Left ventricle myocardium inferior (tissue), 1 donor: ENCODE measurements at regions not wholly inside any gene's neighbourhood (a gene's known extent, or its start where the extent isn't known, plus 50 kb on each side); places are given as distances from the start of the nearest gene placed in this dataset.

Experiments used
- DNase-seq: peaks from one replicate; pipeline ENCODE4 v3.0.0-alpha.2; 2020
- H3K27ac ChIP-seq: fragments of 200-600 bp; replicated peaks from 2 replicates; pipeline ENCODE4 v1.8.0; 2021
- H3K27me3 ChIP-seq: fragments of 200-600 bp; 2 replicates; pipeline ENCODE4 v1.8.0; 2021; ENCODE audit warnings: low read depth
- H3K36me3 ChIP-seq: fragments of 200-600 bp; 2 replicates; pipeline ENCODE4 v1.8.0; 2021
- H3K4me1 ChIP-seq: fragments of 200-600 bp; 2 replicates; pipeline ENCODE4 v1.8.0; 2021
- H3K4me3 ChIP-seq: fragments of 200-600 bp; 2 replicates; pipeline ENCODE4 v1.8.0; 2021; ENCODE audit warnings: mild to moderate bottlenecking, moderate library complexity
- H3K9me3 ChIP-seq: fragments of 200-600 bp; replicated peaks from 2 replicates; pipeline ENCODE4 v1.8.0; 2021
- intact Hi-C: fragments of 100-400 bp; cut with micrococcal nuclease; formaldehyde crosslinking; loops from one replicate; pipeline ENCODE4 v1.11.0; 2022
- TF ChIP-seq, protein P1 (sequence below): fragments of 200-600 bp; IDR thresholded peaks from 2 replicates; pipeline ENCODE4 v1.8.0; 2021; ENCODE audit warnings: antibody characterized with exemption, mild to moderate bottlenecking, borderline replicate concordance
- donor health status: DM: no; HTN: yes; CAD: no; lungs with severe emphysema.

DNA sequence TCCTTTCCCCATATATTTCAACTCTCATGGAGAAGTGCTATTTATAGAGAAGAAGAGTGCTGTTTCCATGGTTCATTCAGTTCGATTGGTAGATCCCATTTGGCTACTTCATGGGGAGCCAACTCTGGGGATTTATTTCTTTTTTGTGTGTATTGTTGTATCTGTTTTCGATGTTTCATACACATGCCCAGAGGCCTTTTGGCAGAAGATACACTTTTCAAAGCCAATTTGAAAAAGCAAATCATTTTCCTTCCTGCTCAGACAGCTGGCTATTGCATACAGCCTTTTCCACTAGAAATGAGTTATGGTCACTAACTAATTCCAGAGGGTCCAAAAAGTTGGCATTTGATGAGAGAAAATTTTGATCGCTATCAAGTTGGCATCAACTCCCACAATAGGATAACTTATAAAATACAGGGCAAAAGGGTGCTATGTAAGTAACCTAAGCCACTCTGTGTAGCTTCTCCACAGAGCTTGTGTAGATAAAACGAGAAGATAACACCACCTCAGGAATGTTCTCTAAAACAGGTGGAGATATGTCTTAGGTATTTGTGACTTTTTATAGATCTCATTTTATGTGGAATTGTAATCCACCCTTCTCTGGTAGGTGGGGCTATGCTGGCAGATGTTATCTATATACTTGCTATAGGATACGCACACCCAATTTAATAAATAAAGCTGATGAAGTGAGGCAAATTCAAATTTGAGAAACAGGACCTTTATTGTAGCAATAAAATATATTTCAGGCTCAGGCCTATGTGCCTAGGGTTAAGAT is 798.5 kb downstream of the SATB2 start:
- Histone ChIP-seq H3K4me3 (no peak overlapping the region), H3K9me3 (no peaks in the 10 kb centered on the region), H3K36me3 (no peaks in the 10 kb centered on the region), H3K27me3 (no peaks in the 10 kb centered on the region), H3K4me1 (no peaks in the 10 kb centered on the region), H3K27ac (no peak overlapping the region)
- TF ChIP-seq, protein P1, sequence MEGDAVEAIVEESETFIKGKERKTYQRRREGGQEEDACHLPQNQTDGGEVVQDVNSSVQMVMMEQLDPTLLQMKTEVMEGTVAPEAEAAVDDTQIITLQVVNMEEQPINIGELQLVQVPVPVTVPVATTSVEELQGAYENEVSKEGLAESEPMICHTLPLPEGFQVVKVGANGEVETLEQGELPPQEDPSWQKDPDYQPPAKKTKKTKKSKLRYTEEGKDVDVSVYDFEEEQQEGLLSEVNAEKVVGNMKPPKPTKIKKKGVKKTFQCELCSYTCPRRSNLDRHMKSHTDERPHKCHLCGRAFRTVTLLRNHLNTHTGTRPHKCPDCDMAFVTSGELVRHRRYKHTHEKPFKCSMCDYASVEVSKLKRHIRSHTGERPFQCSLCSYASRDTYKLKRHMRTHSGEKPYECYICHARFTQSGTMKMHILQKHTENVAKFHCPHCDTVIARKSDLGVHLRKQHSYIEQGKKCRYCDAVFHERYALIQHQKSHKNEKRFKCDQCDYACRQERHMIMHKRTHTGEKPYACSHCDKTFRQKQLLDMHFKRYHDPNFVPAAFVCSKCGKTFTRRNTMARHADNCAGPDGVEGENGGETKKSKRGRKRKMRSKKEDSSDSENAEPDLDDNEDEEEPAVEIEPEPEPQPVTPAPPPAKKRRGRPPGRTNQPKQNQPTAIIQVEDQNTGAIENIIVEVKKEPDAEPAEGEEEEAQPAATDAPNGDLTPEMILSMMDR = no peak
- no peak for DNase-seq
- intact Hi-C loops = no loop called here

DNA sequence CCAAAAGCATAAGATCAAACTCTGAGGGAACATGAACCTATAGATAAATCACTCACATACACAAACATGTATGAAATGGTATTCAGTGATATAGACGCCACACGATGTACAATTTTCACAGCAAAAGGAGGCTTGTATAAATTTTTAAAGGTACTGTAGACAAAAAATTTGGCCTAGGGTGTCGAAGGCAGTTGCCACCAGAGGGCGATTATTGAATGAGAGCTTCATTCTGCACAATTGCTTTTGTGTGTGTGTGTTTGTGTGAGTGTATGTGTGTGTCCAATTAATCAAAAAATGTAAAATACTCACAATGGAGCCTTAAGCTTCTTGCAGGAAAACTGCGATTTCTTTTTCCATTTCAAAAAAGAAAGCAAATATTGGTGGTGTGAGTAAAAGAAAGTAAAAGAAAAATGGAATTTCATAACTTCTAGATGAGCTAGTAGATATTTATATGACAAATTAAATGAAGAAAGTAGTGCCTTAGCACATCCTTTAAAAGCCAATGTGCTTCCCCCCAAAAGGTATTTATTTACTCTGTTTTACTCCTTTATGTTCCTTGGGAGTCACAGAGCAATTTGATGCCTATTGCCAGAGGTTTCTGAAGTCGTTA is 800.1 kb downstream of the SATB2 start:
- TF ChIP-seq, protein P1 = peak; percentile 35
- H3K36me3 ChIP-seq = no peaks in the 10 kb centered on the region
- no peak overlapping the region for H3K27ac ChIP-seq
- no peak overlapping the region for H3K4me3 ChIP-seq
- H3K27me3 ChIP-seq = no peaks in the 10 kb centered on the region
- no peaks in the 10 kb centered on the region for H3K4me1 ChIP-seq
- DNase-seq = no peak
- intact Hi-C loops = no loop called here
- H3K9me3 ChIP-seq = no peaks in the 10 kb centered on the region

DNA sequence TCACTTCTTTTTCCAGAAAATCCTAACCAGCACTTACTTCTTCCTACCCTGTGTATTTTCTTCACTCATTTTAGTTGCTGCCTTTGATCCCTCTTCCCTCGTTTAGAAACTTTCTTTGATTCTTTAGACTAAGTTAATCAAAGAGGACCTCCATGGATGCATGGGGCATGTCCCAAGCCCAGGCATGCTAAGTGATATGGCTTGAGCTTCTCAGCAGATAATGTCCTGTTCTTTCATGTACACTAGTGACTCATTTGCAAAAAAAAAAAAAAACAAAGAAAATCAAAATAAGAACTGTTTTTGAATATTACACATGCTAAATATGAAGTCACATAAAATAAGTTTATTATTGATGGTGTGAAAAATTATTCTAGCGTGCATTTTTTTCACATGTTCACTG is 800.9 kb downstream of the SATB2 start:
- H3K36me3 ChIP-seq = no peaks in the 10 kb centered on the region
- H3K4me1 ChIP-seq = no peaks in the 10 kb centered on the region
- TF ChIP-seq, protein P1 = no peak
- no peak for DNase-seq
- no peak overlapping the region for H3K27ac ChIP-seq
- no peaks in the 10 kb centered on the region for H3K27me3 ChIP-seq
- no peak overlapping the region for H3K4me3 ChIP-seq
- intact Hi-C loops = no loop called here
- no peaks in the 10 kb centered on the region for H3K9me3 ChIP-seq

DNA sequence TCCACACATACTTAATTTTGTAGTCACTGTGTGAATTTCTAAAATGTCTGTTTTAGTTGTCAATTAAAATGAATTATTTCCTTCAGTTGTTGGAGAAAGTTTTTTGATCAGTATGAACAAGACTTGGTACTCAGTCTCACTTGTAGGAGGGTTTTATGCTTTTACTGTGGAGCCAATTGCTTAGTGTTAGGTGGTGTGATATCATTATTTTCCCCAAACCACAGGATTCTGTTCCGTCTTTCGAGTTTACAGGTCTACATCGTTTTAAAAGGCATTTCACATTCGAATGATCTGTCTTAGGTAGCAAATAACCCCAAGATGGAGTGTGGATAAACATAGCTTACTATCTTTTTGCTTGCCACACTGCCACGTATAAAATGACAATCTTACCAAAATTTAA is 803.1 kb downstream of the SATB2 start:
- no peak overlapping the region for H3K4me3 ChIP-seq
- H3K4me1 ChIP-seq = no peaks in the 10 kb centered on the region
- intact Hi-C loops = no loop called here
- no peaks in the 10 kb centered on the region for H3K27me3 ChIP-seq
- H3K27ac ChIP-seq = no peak overlapping the region
- DNase-seq = no peak
- H3K36me3 ChIP-seq = no peaks in the 10 kb centered on the region
- TF ChIP-seq, protein P1 = no peak
- H3K9me3 ChIP-seq = no peaks in the 10 kb centered on the region

DNA sequence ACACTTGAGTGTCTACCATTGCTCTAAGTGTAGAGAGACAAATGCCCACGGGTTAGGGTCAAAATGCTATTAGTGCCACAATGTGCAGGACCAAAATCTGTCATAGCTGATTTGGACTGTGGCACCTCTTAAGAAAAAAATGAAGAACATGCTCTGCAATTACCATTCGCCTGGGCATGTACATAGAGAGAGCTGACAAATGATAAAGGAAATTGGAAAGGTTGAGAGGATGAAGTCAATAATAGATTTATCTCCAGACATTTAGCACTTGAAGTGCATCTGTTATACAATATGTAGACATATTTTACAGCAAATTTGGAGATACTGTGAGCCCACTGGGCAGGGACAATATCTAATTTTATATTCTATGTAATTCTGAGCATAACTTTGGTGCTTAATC is 804.4 kb downstream of the SATB2 start:
- DNase-seq = no peak
- TF ChIP-seq, protein P1 = no peak
- Histone ChIP-seq H3K9me3 (no peaks in the 10 kb centered on the region), H3K4me1 (no peaks in the 10 kb centered on the region), H3K36me3 (no peaks in the 10 kb centered on the region), H3K27me3 (no peaks in the 10 kb centered on the region), H3K27ac (no peak overlapping the region), H3K4me3 (no peak overlapping the region)
- intact Hi-C loops = no loop called here
